ENCODE measurements at regions not wholly inside any gene's neighbourhood (a gene's known extent, or its start where the extent isn't known, plus 50 kb on each side); places are given as distances from the start of the nearest gene placed in this dataset.

GRCh38 chr2:5145801-5146200 lies 546.4 kb upstream of the SOX11 start:
- no peaks in the 10 kb centered on the region for H3K27me3 ChIP-seq (ENCODE audit: control insufficient read depth, insufficient read depth, low read length)
- H3K27ac ChIP-seq = no peak overlapping the region
- H2AFZ ChIP-seq = no peak overlapping the region
- H3K4me3 ChIP-seq (ENCODE audit: low read depth, low read length) = no peak overlapping the region
- TF ChIP-seq, protein P1, sequence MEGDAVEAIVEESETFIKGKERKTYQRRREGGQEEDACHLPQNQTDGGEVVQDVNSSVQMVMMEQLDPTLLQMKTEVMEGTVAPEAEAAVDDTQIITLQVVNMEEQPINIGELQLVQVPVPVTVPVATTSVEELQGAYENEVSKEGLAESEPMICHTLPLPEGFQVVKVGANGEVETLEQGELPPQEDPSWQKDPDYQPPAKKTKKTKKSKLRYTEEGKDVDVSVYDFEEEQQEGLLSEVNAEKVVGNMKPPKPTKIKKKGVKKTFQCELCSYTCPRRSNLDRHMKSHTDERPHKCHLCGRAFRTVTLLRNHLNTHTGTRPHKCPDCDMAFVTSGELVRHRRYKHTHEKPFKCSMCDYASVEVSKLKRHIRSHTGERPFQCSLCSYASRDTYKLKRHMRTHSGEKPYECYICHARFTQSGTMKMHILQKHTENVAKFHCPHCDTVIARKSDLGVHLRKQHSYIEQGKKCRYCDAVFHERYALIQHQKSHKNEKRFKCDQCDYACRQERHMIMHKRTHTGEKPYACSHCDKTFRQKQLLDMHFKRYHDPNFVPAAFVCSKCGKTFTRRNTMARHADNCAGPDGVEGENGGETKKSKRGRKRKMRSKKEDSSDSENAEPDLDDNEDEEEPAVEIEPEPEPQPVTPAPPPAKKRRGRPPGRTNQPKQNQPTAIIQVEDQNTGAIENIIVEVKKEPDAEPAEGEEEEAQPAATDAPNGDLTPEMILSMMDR (IDR thresholded peaks at IDR 0.05) = no peak
- no peaks in the 10 kb centered on the region for H3K36me3 ChIP-seq (ENCODE audit: control insufficient read depth, insufficient read depth, low read length)
- no peaks in the 10 kb centered on the region for H3K4me1 ChIP-seq
- no peaks in the 10 kb centered on the region for H3K79me2 ChIP-seq
- no peak overlapping the region for H3K4me2 ChIP-seq (ENCODE audit: low read length)
- H3K9me3 ChIP-seq (ENCODE audit: control insufficient read depth, low read length) = no peaks in the 10 kb centered on the region
- H3K9ac ChIP-seq = no peak overlapping the region

GRCh38 chr2:5148392-5149085 lies 543.6 kb upstream of the SOX11 start:
- H3K36me3 ChIP-seq (ENCODE audit: control insufficient read depth, insufficient read depth, low read length) = no peaks in the 10 kb centered on the region
- no peak overlapping the region for H3K27ac ChIP-seq
- H3K4me2 ChIP-seq (ENCODE audit: low read length) = no peak overlapping the region
- TF ChIP-seq, protein P1 (IDR thresholded peaks at IDR 0.05) = no peak
- H3K9ac ChIP-seq = no peak overlapping the region
- H3K4me1 ChIP-seq = no peaks in the 10 kb centered on the region
- no peak overlapping the region for H3K4me3 ChIP-seq (ENCODE audit: low read depth, low read length)
- H3K9me3 ChIP-seq (ENCODE audit: control insufficient read depth, low read length) = no peaks in the 10 kb centered on the region
- H3K27me3 ChIP-seq (ENCODE audit: control insufficient read depth, insufficient read depth, low read length) = no peaks in the 10 kb centered on the region
- no peaks in the 10 kb centered on the region for H3K79me2 ChIP-seq
- H2AFZ ChIP-seq = no peak overlapping the region

DNA sequence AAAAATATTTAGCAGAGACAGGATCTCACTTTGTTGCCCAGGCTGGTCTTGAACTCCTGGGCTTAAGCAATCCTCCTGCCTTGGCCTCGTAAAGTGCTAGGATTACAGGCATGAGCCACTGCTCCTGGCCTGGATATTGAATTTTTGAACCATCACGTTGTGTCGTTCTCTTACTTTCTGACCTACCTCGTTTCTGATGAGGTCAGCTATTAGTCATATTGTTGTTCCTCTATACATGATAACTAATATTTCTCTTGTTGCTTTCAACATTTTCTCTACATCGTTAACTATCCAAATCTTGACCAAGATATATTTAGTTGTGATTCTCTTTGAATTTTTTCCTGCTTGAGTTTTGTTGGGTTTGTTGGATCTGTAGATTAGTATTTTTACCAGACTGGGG lies 541.3 kb upstream of the SOX11 start:
- Histone ChIP-seq H3K4me2 (ENCODE audit: low read length) (no peak overlapping the region), H3K9ac (no peak overlapping the region), H3K9me3 (ENCODE audit: control insufficient read depth, low read length) (no peaks in the 10 kb centered on the region), H3K36me3 (ENCODE audit: control insufficient read depth, insufficient read depth, low read length) (no peaks in the 10 kb centered on the region), H3K27ac (no peak overlapping the region), H3K4me1 (no peaks in the 10 kb centered on the region), H3K27me3 (ENCODE audit: control insufficient read depth, insufficient read depth, low read length) (no peaks in the 10 kb centered on the region), H3K79me2 (no peaks in the 10 kb centered on the region), H3K4me3 (ENCODE audit: low read depth, low read length) (no peak overlapping the region), H2AFZ (no peak overlapping the region)
- TF ChIP-seq, protein P1 (IDR thresholded peaks at IDR 0.05) = no peak

- no peak overlapping the region for H3K4me2 ChIP-seq (ENCODE audit: low read length)
- no peak overlapping the region for H3K4me3 ChIP-seq (ENCODE audit: low read depth, low read length)
- no peak overlapping the region for H3K9ac ChIP-seq
- no peaks in the 10 kb centered on the region for H3K27me3 ChIP-seq (ENCODE audit: control insufficient read depth, insufficient read depth, low read length)
- no peak overlapping the region for H3K27ac ChIP-seq
- TF ChIP-seq, protein P1 (IDR thresholded peaks at IDR 0.05) = no peak
- H2AFZ ChIP-seq = no peak overlapping the region
- no peaks in the 10 kb centered on the region for H3K79me2 ChIP-seq
- H3K4me1 ChIP-seq = no peaks in the 10 kb centered on the region
- no peaks in the 10 kb centered on the region for H3K9me3 ChIP-seq (ENCODE audit: control insufficient read depth, low read length)
- H3K36me3 ChIP-seq (ENCODE audit: control insufficient read depth, insufficient read depth, low read length) = no peaks in the 10 kb centered on the region
Observed at GRCh38 chr2:5164776-5165525, 527.2 kb upstream of the SOX11 start.

All from parathyroid adenoma (tissue), 2 donors.